ENCODE measurements at regions not wholly inside any gene's neighbourhood (a gene's known extent, or its start where the extent isn't known, plus 50 kb on each side); places are given as distances from the start of the nearest gene placed in this dataset.
A peak's percentile ranks its signal among the peaks of the same experiment; 100 is the strongest.
"Not testable (repeated sequence)": the region's sequence is repeated elsewhere in the genome, so short reads cannot be mapped to it uniquely, and the experiment has no call there.

GRCh38 chrX:52261125-52261462 lies 76.4 kb downstream of the MAGED4 start:
- no peaks in the 10 kb centered on the region for H3K9me3 Mint-ChIP-seq
- peaks cover 10% of the 10 kb centered on the region for H3K4me1 Mint-ChIP-seq
- no peak for DNase-seq
- H3K4me3 Mint-ChIP-seq, result peak overlapping the region; percentile 97
- no peaks in the 10 kb centered on the region for H3K36me3 Mint-ChIP-seq (ENCODE audit: low read depth)
- H3K27ac Mint-ChIP-seq, result peak overlapping the region; percentile 99
- intact Hi-C loops (cut with micrococcal nuclease), result loop anchor here (1.0 to 10.0 kb wide), 2 partner anchors 368 to 776 kb away; partner anchors contain the start of gene MAGED1
- peaks cover 15% of the 10 kb centered on the region for H3K27me3 Mint-ChIP-seq

- Mint-ChIP-seq H3K27me3 (peaks cover 13% of the 10 kb centered on the region), H3K9me3 (no peaks in the 10 kb centered on the region), H3K36me3 (ENCODE audit: low read depth) (no peaks in the 10 kb centered on the region), H3K4me1 (peaks cover 10% of the 10 kb centered on the region), H3K27ac (peak overlapping the region; percentile 99), H3K4me3 (peak overlapping the region; percentile 97)
- peak; percentile 95 for DNase-seq
- intact Hi-C loops (cut with micrococcal nuclease), result loop anchor here (1.0 to 10.0 kb wide), 2 partner anchors 368 to 777 kb away; partner anchors contain the start of gene MAGED1
Measured at GRCh38 chrX:52261463-52262194, 76.9 kb downstream of the MAGED4 start.

- H3K4me3 Mint-ChIP-seq, result peak overlapping the region; percentile 97
- peaks cover 8% of the 10 kb centered on the region for H3K27me3 Mint-ChIP-seq
- intact Hi-C loops (cut with micrococcal nuclease), result loop anchor here (10.0 kb wide), 1 partner anchor 777 kb away; no protein-coding TSS in a partner anchor
Measured at GRCh38 chrX:52262195-52262546, 77.5 kb downstream of the MAGED4 start.

GRCh38 chrX:52263417-52263816 lies 78.7 kb downstream of the MAGED4 start:
- peaks cover 10% of the 10 kb centered on the region for H3K4me1 Mint-ChIP-seq

More at GRCh38 chrX:52262195-52262546, 77.5 kb downstream of the MAGED4 start:
- DNase-seq, result no peak
- Mint-ChIP-seq H3K36me3 (ENCODE audit: low read depth) (no peaks in the 10 kb centered on the region), H3K9me3 (no peaks in the 10 kb centered on the region), H3K27ac (peak overlapping the region; percentile 99), H3K4me1 (peaks cover 10% of the 10 kb centered on the region)

GRCh38 chrX:52265713-52266112 lies 81.0 kb downstream of the MAGED4 start:
- no peak for DNase-seq
- Mint-ChIP-seq H3K27ac (no peak overlapping the region), H3K4me1 (peaks cover 10% of the 10 kb centered on the region), H3K4me3 (no peak overlapping the region), H3K9me3 (no peaks in the 10 kb centered on the region), H3K27me3 (peaks cover 1% of the 10 kb centered on the region), H3K36me3 (ENCODE audit: low read depth) (no peaks in the 10 kb centered on the region)
- intact Hi-C loops (cut with micrococcal nuclease), result loop anchor here (10.0 kb wide), 1 partner anchor 781 kb away; no protein-coding TSS in a partner anchor

More at GRCh38 chrX:52263417-52263816, 78.7 kb downstream of the MAGED4 start:
- no peaks in the 10 kb centered on the region for H3K9me3 Mint-ChIP-seq
- no peak overlapping the region for H3K4me3 Mint-ChIP-seq
- H3K27me3 Mint-ChIP-seq, result peaks cover 5% of the 10 kb centered on the region
- intact Hi-C loops (cut with micrococcal nuclease), result loop anchor here (10.0 kb wide), 1 partner anchor 779 kb away; no protein-coding TSS in a partner anchor
- DNase-seq, result no peak
- no peaks in the 10 kb centered on the region for H3K36me3 Mint-ChIP-seq (ENCODE audit: low read depth)
- no peak overlapping the region for H3K27ac Mint-ChIP-seq

GRCh38 chrX:52268502-52268901 lies 83.8 kb downstream of the MAGED4 start:
- intact Hi-C loops (cut with micrococcal nuclease), result loop anchor here (10.0 kb wide), 1 partner anchor 784 kb away; no protein-coding TSS in a partner anchor

GRCh38 chrX:52270453-52271116 lies 85.9 kb downstream of the MAGED4 start:
- Mint-ChIP-seq H3K4me3 (no peak overlapping the region), H3K27me3 (peaks cover 14% of the 10 kb centered on the region), H3K4me1 (no peaks in the 10 kb centered on the region), H3K36me3 (ENCODE audit: low read depth) (no peaks in the 10 kb centered on the region), H3K9me3 (no peaks in the 10 kb centered on the region), H3K27ac (no peak overlapping the region)
- intact Hi-C loops (cut with micrococcal nuclease), result no loop called here
- no peak for DNase-seq

More at GRCh38 chrX:52268502-52268901, 83.8 kb downstream of the MAGED4 start:
- H3K4me1 Mint-ChIP-seq; H3K36me3 Mint-ChIP-seq (ENCODE audit: low read depth); H3K27ac Mint-ChIP-seq; H3K4me3 Mint-ChIP-seq; DNase-seq; H3K27me3 Mint-ChIP-seq; H3K9me3 Mint-ChIP-seq: not testable (repeated sequence)

GRCh38 chrX:52271206-52271605 lies 86.5 kb downstream of the MAGED4 start:
- Mint-ChIP-seq H3K4me3 (no peak overlapping the region), H3K27me3 (peaks cover 14% of the 10 kb centered on the region), H3K27ac (no peak overlapping the region), H3K9me3 (no peaks in the 10 kb centered on the region), H3K36me3 (ENCODE audit: low read depth) (no peaks in the 10 kb centered on the region), H3K4me1 (no peaks in the 10 kb centered on the region)
- DNase-seq, result no peak
- intact Hi-C loops (cut with micrococcal nuclease), result no loop called here

- peaks cover 17% of the 10 kb centered on the region for H3K27me3 Mint-ChIP-seq
- no peak overlapping the region for H3K27ac Mint-ChIP-seq
- no peaks in the 10 kb centered on the region for H3K36me3 Mint-ChIP-seq (ENCODE audit: low read depth)
- H3K4me3 Mint-ChIP-seq, result no peak overlapping the region
- no peaks in the 10 kb centered on the region for H3K9me3 Mint-ChIP-seq
- no peaks in the 10 kb centered on the region for H3K4me1 Mint-ChIP-seq
- intact Hi-C loops (cut with micrococcal nuclease), result no loop called here
- DNase-seq, result no peak
Measured at GRCh38 chrX:52277666-52278065, 91.2 kb upstream of the XAGE2 start.

GRCh38 chrX:52280812-52281211 lies 88.0 kb upstream of the XAGE2 start:
- Mint-ChIP-seq H3K4me3 (no peak overlapping the region), H3K9me3 (no peaks in the 10 kb centered on the region), H3K4me1 (no peaks in the 10 kb centered on the region), H3K36me3 (ENCODE audit: low read depth) (no peaks in the 10 kb centered on the region), H3K27me3 (peaks cover 2% of the 10 kb centered on the region), H3K27ac (no peak overlapping the region)
- intact Hi-C loops (cut with micrococcal nuclease), result no loop called here
- DNase-seq, result no peak

GRCh38 chrX:52284865-52285264 lies 84.0 kb upstream of the XAGE2 start:
- no peak for DNase-seq
- Mint-ChIP-seq H3K27me3 (peaks cover 2% of the 10 kb centered on the region), H3K4me1 (no peaks in the 10 kb centered on the region), H3K36me3 (ENCODE audit: low read depth) (no peaks in the 10 kb centered on the region), H3K4me3 (no peak overlapping the region), H3K27ac (no peak overlapping the region), H3K9me3 (no peaks in the 10 kb centered on the region)
- intact Hi-C loops (cut with micrococcal nuclease), result no loop called here

GRCh38 chrX:52298968-52299367 lies 69.9 kb upstream of the XAGE2 start:
- intact Hi-C loops (cut with micrococcal nuclease); H3K9me3 Mint-ChIP-seq; H3K27ac Mint-ChIP-seq; H3K4me1 Mint-ChIP-seq; DNase-seq; H3K36me3 Mint-ChIP-seq (ENCODE audit: low read depth); H3K4me3 Mint-ChIP-seq; H3K27me3 Mint-ChIP-seq: not testable (repeated sequence)

GRCh38 chrX:52308532-52308931 lies 60.3 kb upstream of the XAGE2 start:
- DNase-seq; H3K9me3 Mint-ChIP-seq; H3K27ac Mint-ChIP-seq; H3K36me3 Mint-ChIP-seq (ENCODE audit: low read depth); H3K4me1 Mint-ChIP-seq; H3K27me3 Mint-ChIP-seq; intact Hi-C loops (cut with micrococcal nuclease); H3K4me3 Mint-ChIP-seq: not testable (repeated sequence)

Data from activated CD4-positive, alpha-beta T cell treated with anti-CD3 and anti-CD28 coated beads, Interleukin-2, amount 10 ng/mL, durations not matched to agents 24 days and 14 days (primary cell).